ENCODE measurements at regions not wholly inside any gene's neighbourhood (a gene's known extent, or its start where the extent isn't known, plus 50 kb on each side); places are given as distances from the start of the nearest gene placed in this dataset.

DNA sequence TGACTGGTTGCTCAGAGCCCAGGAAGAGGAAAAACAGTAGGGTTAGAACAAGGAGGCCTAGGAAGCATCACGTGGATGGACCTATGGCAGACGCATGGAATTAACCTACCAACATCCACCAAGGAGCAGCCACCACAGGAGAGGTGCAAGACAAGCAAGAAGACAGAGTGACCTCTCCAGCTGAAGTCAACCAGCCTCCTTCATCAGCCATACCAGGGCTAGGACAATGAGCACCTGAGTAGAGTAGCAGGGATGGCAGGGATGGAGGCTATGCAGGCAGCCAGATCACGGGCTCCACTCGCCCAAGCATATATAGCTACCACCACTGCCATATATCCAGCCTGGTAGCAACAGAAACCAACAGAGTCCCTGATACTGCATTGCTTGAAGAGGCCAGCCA, 202.1 kb upstream of the B3GAT1 start:
- H3K36me3 ChIP-seq (ENCODE audit: insufficient read depth, low read length) = no peaks in the 10 kb centered on the region
- no peaks in the 10 kb centered on the region for H3K4me1 ChIP-seq (ENCODE audit: insufficient read depth, low read length)
- no peaks in the 10 kb centered on the region for H3K27me3 ChIP-seq (ENCODE audit: insufficient read depth, low read length)
- Mint-ChIP-seq H3K4me1 (ENCODE audit: low read depth, unreplicated experiment) (no peaks in the 10 kb centered on the region), H3K9me3 (ENCODE audit: unreplicated experiment) (peaks cover 12% of the 10 kb centered on the region), H3K4me3 (ENCODE audit: unreplicated experiment) (no peak overlapping the region), H3K36me3 (ENCODE audit: low read depth, unreplicated experiment) (no peaks in the 10 kb centered on the region), H3K27ac (ENCODE audit: unreplicated experiment) (no peak overlapping the region), H3K27me3 (ENCODE audit: low read depth, unreplicated experiment) (peaks cover 68% of the 10 kb centered on the region)
- no peaks in the 10 kb centered on the region for H4K20me1 ChIP-seq (ENCODE audit: insufficient read depth, low read length)
- H3K9ac ChIP-seq (ENCODE audit: low read length) = no peak overlapping the region
- FAIRE-seq = no peak
- H2AFZ ChIP-seq (ENCODE audit: low read depth, low read length) = no peak overlapping the region
- no peaks in the 10 kb centered on the region for H3K79me2 ChIP-seq (ENCODE audit: insufficient read depth, low read length)
- no peak for DNase-seq (ENCODE audit: low read depth)
- H3K4me2 ChIP-seq (ENCODE audit: low read length) = no peak overlapping the region
- no peak overlapping the region for H3K4me3 ChIP-seq (ENCODE audit: insufficient read depth, low read depth, low read length)
- H3K9me3 ChIP-seq (ENCODE audit: insufficient read depth, low read depth, low read length) = peaks cover 3% of the 10 kb centered on the region
- H3K27ac ChIP-seq (ENCODE audit: low read depth, low read length) = no peak overlapping the region
- no peak for TF ChIP-seq EZH2 (IDR thresholded peaks at IDR 0.05; ENCODE audit: insufficient read depth, low read length)
- TF ChIP-seq, protein P1, sequence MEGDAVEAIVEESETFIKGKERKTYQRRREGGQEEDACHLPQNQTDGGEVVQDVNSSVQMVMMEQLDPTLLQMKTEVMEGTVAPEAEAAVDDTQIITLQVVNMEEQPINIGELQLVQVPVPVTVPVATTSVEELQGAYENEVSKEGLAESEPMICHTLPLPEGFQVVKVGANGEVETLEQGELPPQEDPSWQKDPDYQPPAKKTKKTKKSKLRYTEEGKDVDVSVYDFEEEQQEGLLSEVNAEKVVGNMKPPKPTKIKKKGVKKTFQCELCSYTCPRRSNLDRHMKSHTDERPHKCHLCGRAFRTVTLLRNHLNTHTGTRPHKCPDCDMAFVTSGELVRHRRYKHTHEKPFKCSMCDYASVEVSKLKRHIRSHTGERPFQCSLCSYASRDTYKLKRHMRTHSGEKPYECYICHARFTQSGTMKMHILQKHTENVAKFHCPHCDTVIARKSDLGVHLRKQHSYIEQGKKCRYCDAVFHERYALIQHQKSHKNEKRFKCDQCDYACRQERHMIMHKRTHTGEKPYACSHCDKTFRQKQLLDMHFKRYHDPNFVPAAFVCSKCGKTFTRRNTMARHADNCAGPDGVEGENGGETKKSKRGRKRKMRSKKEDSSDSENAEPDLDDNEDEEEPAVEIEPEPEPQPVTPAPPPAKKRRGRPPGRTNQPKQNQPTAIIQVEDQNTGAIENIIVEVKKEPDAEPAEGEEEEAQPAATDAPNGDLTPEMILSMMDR (IDR thresholded peaks at IDR 0.05; ENCODE audit: insufficient read depth, low read depth, low read length) = no peak

DNA sequence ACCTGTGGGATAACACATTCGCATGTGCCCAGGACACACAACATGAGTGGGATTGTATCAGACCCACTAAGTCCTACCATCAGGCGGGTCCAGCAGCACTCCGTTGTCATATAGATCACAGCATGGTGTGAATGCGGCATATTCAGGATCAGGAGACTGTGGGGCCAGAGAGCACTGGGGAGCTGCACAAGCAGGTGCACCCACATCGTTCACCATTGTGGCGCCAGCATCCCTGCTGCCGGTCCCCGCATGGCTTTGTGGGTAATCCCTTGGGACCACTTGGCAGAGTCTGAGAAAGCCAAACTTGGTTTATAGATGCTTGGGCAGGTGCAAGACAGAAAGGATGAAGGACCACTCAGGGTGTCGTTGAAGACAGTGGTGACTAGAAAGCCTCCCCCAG, 201.6 kb upstream of the B3GAT1 start:
- Histone ChIP-seq H3K27me3 (ENCODE audit: insufficient read depth, low read length) (no peaks in the 10 kb centered on the region), H3K9ac (ENCODE audit: low read length) (no peak overlapping the region), H3K4me2 (ENCODE audit: low read length) (no peak overlapping the region), H3K4me1 (ENCODE audit: insufficient read depth, low read length) (no peaks in the 10 kb centered on the region), H2AFZ (ENCODE audit: low read depth, low read length) (no peak overlapping the region), H3K79me2 (ENCODE audit: insufficient read depth, low read length) (no peaks in the 10 kb centered on the region), H3K9me3 (ENCODE audit: insufficient read depth, low read depth, low read length) (peaks cover 3% of the 10 kb centered on the region), H3K36me3 (ENCODE audit: insufficient read depth, low read length) (no peaks in the 10 kb centered on the region), H3K27ac (ENCODE audit: low read depth, low read length) (no peak overlapping the region), H3K4me3 (ENCODE audit: insufficient read depth, low read depth, low read length) (no peak overlapping the region), H4K20me1 (ENCODE audit: insufficient read depth, low read length) (no peaks in the 10 kb centered on the region)
- Mint-ChIP-seq H3K27ac (ENCODE audit: unreplicated experiment) (no peak overlapping the region), H3K4me3 (ENCODE audit: unreplicated experiment) (no peak overlapping the region), H3K4me1 (ENCODE audit: low read depth, unreplicated experiment) (no peaks in the 10 kb centered on the region), H3K9me3 (ENCODE audit: unreplicated experiment) (peaks cover 12% of the 10 kb centered on the region), H3K36me3 (ENCODE audit: low read depth, unreplicated experiment) (no peaks in the 10 kb centered on the region), H3K27me3 (ENCODE audit: low read depth, unreplicated experiment) (peaks cover 73% of the 10 kb centered on the region)
- TF ChIP-seq EZH2 (IDR thresholded peaks at IDR 0.05; ENCODE audit: insufficient read depth, low read length) = no peak
- TF ChIP-seq, protein P1 (IDR thresholded peaks at IDR 0.05; ENCODE audit: insufficient read depth, low read depth, low read length) = no peak
- DNase-seq (ENCODE audit: low read depth) (no peak), FAIRE-seq (no peak)

- no peak overlapping the region for H3K4me3 ChIP-seq (ENCODE audit: insufficient read depth, low read depth, low read length)
- peaks cover 81% of the 10 kb centered on the region for H3K27me3 Mint-ChIP-seq (ENCODE audit: low read depth, unreplicated experiment)
- no peaks in the 10 kb centered on the region for H3K4me1 ChIP-seq (ENCODE audit: insufficient read depth, low read length)
- no peak overlapping the region for H3K27ac Mint-ChIP-seq (ENCODE audit: unreplicated experiment)
- H3K9ac ChIP-seq (ENCODE audit: low read length) = no peak overlapping the region
- DNase-seq (ENCODE audit: low read depth) (no peak), FAIRE-seq (no peak)
- H3K79me2 ChIP-seq (ENCODE audit: insufficient read depth, low read length) = no peaks in the 10 kb centered on the region
- TF ChIP-seq, protein P1 (IDR thresholded peaks at IDR 0.05; ENCODE audit: insufficient read depth, low read depth, low read length) = no peak
- no peak for TF ChIP-seq EZH2 (IDR thresholded peaks at IDR 0.05; ENCODE audit: insufficient read depth, low read length)
- no peak overlapping the region for H3K27ac ChIP-seq (ENCODE audit: low read depth, low read length)
- peaks cover 10% of the 10 kb centered on the region for H3K9me3 Mint-ChIP-seq (ENCODE audit: unreplicated experiment)
- no peak overlapping the region for H3K4me2 ChIP-seq (ENCODE audit: low read length)
- H3K36me3 ChIP-seq (ENCODE audit: insufficient read depth, low read length) = no peaks in the 10 kb centered on the region
- H2AFZ ChIP-seq (ENCODE audit: low read depth, low read length) = no peak overlapping the region
- no peaks in the 10 kb centered on the region for H3K4me1 Mint-ChIP-seq (ENCODE audit: low read depth, unreplicated experiment)
- no peak overlapping the region for H3K4me3 Mint-ChIP-seq (ENCODE audit: unreplicated experiment)
- H3K36me3 Mint-ChIP-seq (ENCODE audit: low read depth, unreplicated experiment) = no peaks in the 10 kb centered on the region
- H4K20me1 ChIP-seq (ENCODE audit: insufficient read depth, low read length) = no peaks in the 10 kb centered on the region
- peaks cover 3% of the 10 kb centered on the region for H3K9me3 ChIP-seq (ENCODE audit: insufficient read depth, low read depth, low read length)
- no peaks in the 10 kb centered on the region for H3K27me3 ChIP-seq (ENCODE audit: insufficient read depth, low read length)
These were observed 200.3 kb upstream of the B3GAT1 start for GRCh38 chr11:134612140-134613030.

All from astrocyte (in vitro differentiated cells and primary cell).